Neural progenitor cell (in vitro differentiated cells): ENCODE measurements at regions not wholly inside any gene's neighbourhood (a gene's known extent, or its start where the extent isn't known, plus 50 kb on each side); places are given as distances from the start of the nearest gene placed in this dataset.
"Not testable (repeated sequence)": the region's sequence is repeated elsewhere in the genome, so short reads cannot be mapped to it uniquely, and the experiment has no call there.

Source experiments
- DNase-seq: peaks from one replicate; pipeline ENCODE4 v3.0.0-alpha.2; 2016; ENCODE audit warnings: low spot score
- H2AFZ ChIP-seq: fragments of 200-600 bp; sonication (generic); replicated peaks from 2 replicates; pipeline ENCODE4 v1.6.1; 2016; ENCODE audit warnings: antibody characterized with exemption
- H3F3A ChIP-seq: fragments of 200-600 bp; sonication (generic); 2 replicates; pipeline ENCODE4 v1.6.1; 2016; ENCODE audit warnings: antibody characterized with exemption, low read depth
- H3K27ac ChIP-seq: fragments of 200-600 bp; sonication (generic); 2 replicates; pipeline ENCODE4 v1.5.1; 2016; ENCODE audit warnings: mild to moderate bottlenecking
- H3K27me3 ChIP-seq: fragments of 200-600 bp; sonication (generic); 2 replicates; pipeline ENCODE4 v1.6.1; 2016; ENCODE audit warnings: mild to moderate bottlenecking, moderate library complexity
- H3K36me3 ChIP-seq: fragments of 200-600 bp; sonication (generic); 2 replicates; pipeline ENCODE4 v1.5.1; 2016
- H3K4me1 ChIP-seq: fragments of 200-600 bp; sonication (generic); 2 replicates; pipeline ENCODE4 v1.6.1; 2016; ENCODE audit warnings: mixed run types
- H3K4me2 ChIP-seq: fragments of 200-600 bp; sonication (generic); 2 replicates; pipeline ENCODE4 v1.6.1; 2016
- H3K4me3 ChIP-seq: fragments of 200-600 bp; sonication (generic); 2 replicates; pipeline ENCODE4 v1.5.1; 2016
- H3K79me2 ChIP-seq: fragments of 200-600 bp; sonication (generic); 2 replicates; pipeline ENCODE4 v1.6.1; 2016; ENCODE audit warnings: low read depth
- H3K9ac ChIP-seq: fragments of 200-600 bp; sonication (generic); 2 replicates; pipeline ENCODE4 v1.6.1; 2016
- H3K9me3 ChIP-seq: fragments of 200-600 bp; sonication (generic); 2 replicates; pipeline ENCODE4 v1.5.1; 2016; ENCODE audit warnings: low read depth
- H4K20me1 ChIP-seq: fragments of 200-600 bp; sonication (generic); 2 replicates; pipeline ENCODE4 v1.6.1; 2016; ENCODE audit warnings: low read depth
- H3K27ac Mint-ChIP-seq: 3 replicates; pipeline ENCODE4 v1.8.0; 2021; ENCODE audit warnings: mixed read lengths
- H3K27me3 Mint-ChIP-seq: 2 replicates; pipeline ENCODE4 v1.8.0; 2022; ENCODE audit warnings: low read depth, mild to moderate bottlenecking, inconsistent platforms, moderate library complexity, mixed read lengths; ENCODE audit not compliant: insufficient read depth
- H3K36me3 Mint-ChIP-seq: 3 replicates; pipeline ENCODE4 v1.8.0; 2021; ENCODE audit warnings: mixed read lengths
- H3K4me1 Mint-ChIP-seq: 3 replicates; pipeline ENCODE4 v1.8.0; 2021; ENCODE audit warnings: mixed read lengths
- H3K4me3 Mint-ChIP-seq: 3 replicates; pipeline ENCODE4 v1.8.0; 2021; ENCODE audit warnings: mild to moderate bottlenecking, moderate library complexity, mixed read lengths
- H3K9me3 Mint-ChIP-seq: 3 replicates; pipeline ENCODE4 v1.8.0; 2020; ENCODE audit warnings: mixed read lengths
- CTCF ChIP-seq: fragments of 200-600 bp; sonication (generic); IDR thresholded peaks from 2 replicates; pipeline ENCODE4 v1.5.1; 2017; ENCODE audit warnings: antibody characterized with exemption, mild to moderate bottlenecking
- EZH2 ChIP-seq: fragments of 200-600 bp; sonication (generic); IDR thresholded peaks from 2 replicates; pipeline ENCODE4 v1.6.1; 2017; ENCODE audit warnings: antibody characterized with exemption, mild to moderate bottlenecking, moderate library complexity
- EZH2phosphoT487 ChIP-seq: fragments of 200-600 bp; sonication (generic); IDR thresholded peaks from 2 replicates; pipeline ENCODE4 v1.6.1; 2017; ENCODE audit warnings: antibody characterized with exemption

- peaks cover 17% of the 10 kb centered on the region for H3K36me3 Mint-ChIP-seq
- Histone ChIP-seq H2AFZ (no peak overlapping the region), H3F3A (no peaks in the 10 kb centered on the region), H3K36me3 (no peaks in the 10 kb centered on the region), H3K79me2 (no peaks in the 10 kb centered on the region), H4K20me1 (no peaks in the 10 kb centered on the region), H3K4me3 (no peak overlapping the region), H3K27me3 (no peaks in the 10 kb centered on the region), H3K9ac (no peak overlapping the region), H3K4me1 (no peaks in the 10 kb centered on the region), H3K27ac (no peak overlapping the region), H3K9me3 (no peaks in the 10 kb centered on the region), H3K4me2 (no peak overlapping the region)
- no peak overlapping the region for H3K4me3 Mint-ChIP-seq
- no peak overlapping the region for H3K27ac Mint-ChIP-seq
- DNase-seq = no peak
- peaks cover 7% of the 10 kb centered on the region for H3K27me3 Mint-ChIP-seq
- peaks cover 12% of the 10 kb centered on the region for H3K9me3 Mint-ChIP-seq
- no peak for TF ChIP-seq EZH2
- peaks cover 6% of the 10 kb centered on the region for H3K4me1 Mint-ChIP-seq
These were observed 338.1 kb downstream of the DHRSX start for GRCh38 chrX:2162695-2163094.

- Histone ChIP-seq H3K36me3 (no peaks in the 10 kb centered on the region), H3K4me2 (no peak overlapping the region), H4K20me1 (no peaks in the 10 kb centered on the region), H3K79me2 (no peaks in the 10 kb centered on the region), H3K9ac (no peak overlapping the region), H3K4me3 (no peak overlapping the region), H3K4me1 (no peaks in the 10 kb centered on the region), H3K27me3 (no peaks in the 10 kb centered on the region), H3K27ac (no peak overlapping the region), H3F3A (no peaks in the 10 kb centered on the region), H3K9me3 (no peaks in the 10 kb centered on the region), H2AFZ (no peak overlapping the region)
- peak overlapping the region; percentile 32 for H3K27ac Mint-ChIP-seq
- no peak for TF ChIP-seq CTCF
- TF ChIP-seq EZH2phosphoT487 = no peak
- no peak for TF ChIP-seq EZH2
- H3K4me3 Mint-ChIP-seq = no peak overlapping the region
- DNase-seq = no peak
- H3K27me3 Mint-ChIP-seq = peaks cover 13% of the 10 kb centered on the region
- peaks cover 6% of the 10 kb centered on the region for H3K4me1 Mint-ChIP-seq
- peaks cover 32% of the 10 kb centered on the region for H3K9me3 Mint-ChIP-seq
- H3K36me3 Mint-ChIP-seq = peaks cover 26% of the 10 kb centered on the region
These were observed 340.9 kb downstream of the DHRSX start for GRCh38 chrX:2159861-2160260.

GRCh38 chrX:2159393-2159792 lies 341.4 kb downstream of the DHRSX start:
- peaks cover 28% of the 10 kb centered on the region for H3K36me3 Mint-ChIP-seq
- H3K9me3 Mint-ChIP-seq = peaks cover 36% of the 10 kb centered on the region
- Histone ChIP-seq H3F3A (no peaks in the 10 kb centered on the region), H3K79me2 (no peaks in the 10 kb centered on the region), H3K27ac (no peak overlapping the region), H4K20me1 (no peaks in the 10 kb centered on the region), H3K4me3 (no peak overlapping the region), H2AFZ (no peak overlapping the region), H3K9ac (no peak overlapping the region), H3K4me1 (no peaks in the 10 kb centered on the region), H3K27me3 (no peaks in the 10 kb centered on the region), H3K36me3 (no peaks in the 10 kb centered on the region), H3K9me3 (no peaks in the 10 kb centered on the region), H3K4me2 (no peak overlapping the region)
- peaks cover 13% of the 10 kb centered on the region for H3K27me3 Mint-ChIP-seq
- DNase-seq = no peak
- H3K27ac Mint-ChIP-seq = no peak overlapping the region
- TF ChIP-seq CTCF (no peak), EZH2phosphoT487 (no peak), EZH2 (no peak)
- H3K4me1 Mint-ChIP-seq = peaks cover 6% of the 10 kb centered on the region
- no peak overlapping the region for H3K4me3 Mint-ChIP-seq

GRCh38 chrX:2150722-2151121 lies 350.1 kb downstream of the DHRSX start:
- Histone ChIP-seq H3K9ac (no peak overlapping the region), H3K27ac (no peak overlapping the region)
- H3K36me3 Mint-ChIP-seq = peaks cover 22% of the 10 kb centered on the region

GRCh38 chrX:2150014-2150413 lies 350.8 kb downstream of the DHRSX start:
- H3K4me2 ChIP-seq, H3K4me1 ChIP-seq, H3K27ac Mint-ChIP-seq, H4K20me1 ChIP-seq, H3K27me3 ChIP-seq, H2AFZ ChIP-seq, H3K4me1 Mint-ChIP-seq, H3K4me3 Mint-ChIP-seq, H3K27me3 Mint-ChIP-seq, H3K27ac ChIP-seq, H3K36me3 ChIP-seq, H3K79me2 ChIP-seq, H3K9ac ChIP-seq, H3F3A ChIP-seq, H3K9me3 ChIP-seq, DNase-seq, H3K4me3 ChIP-seq: not testable (repeated sequence)
- peaks cover 31% of the 10 kb centered on the region for H3K9me3 Mint-ChIP-seq
- H3K36me3 Mint-ChIP-seq = peaks cover 18% of the 10 kb centered on the region

More at GRCh38 chrX:2150722-2151121, 350.1 kb downstream of the DHRSX start:
- H3K4me1 Mint-ChIP-seq = peaks cover 6% of the 10 kb centered on the region
- H3K4me2 ChIP-seq = no peak overlapping the region
- H3K27ac Mint-ChIP-seq = no peak overlapping the region
- H3F3A ChIP-seq = no peaks in the 10 kb centered on the region
- no peak overlapping the region for H3K4me3 ChIP-seq
- no peak for DNase-seq
- no peaks in the 10 kb centered on the region for H3K79me2 ChIP-seq
- no peaks in the 10 kb centered on the region for H3K36me3 ChIP-seq
- H3K27me3 ChIP-seq = no peaks in the 10 kb centered on the region
- H3K4me3 Mint-ChIP-seq = no peak overlapping the region
- peaks cover 4% of the 10 kb centered on the region for H3K27me3 Mint-ChIP-seq
- peaks cover 37% of the 10 kb centered on the region for H3K9me3 Mint-ChIP-seq
- no peak for TF ChIP-seq CTCF
- TF ChIP-seq EZH2phosphoT487 = no peak
- TF ChIP-seq EZH2 = no peak
- H3K9me3 ChIP-seq = no peaks in the 10 kb centered on the region
- H4K20me1 ChIP-seq = no peaks in the 10 kb centered on the region
- H3K4me1 ChIP-seq = peaks cover 7% of the 10 kb centered on the region
- no peak overlapping the region for H2AFZ ChIP-seq

- not testable (repeated sequence) for DNase-seq, H3K4me1 ChIP-seq, H3K4me2 ChIP-seq
These were observed 351.7 kb downstream of the DHRSX start for GRCh38 chrX:2149055-2149454.

More at GRCh38 chrX:2149055-2149454, 351.7 kb downstream of the DHRSX start:
- not testable (repeated sequence) for H3K27me3 ChIP-seq, H3K36me3 ChIP-seq, H3F3A ChIP-seq, H2AFZ ChIP-seq, H3K27me3 Mint-ChIP-seq, H3K4me3 ChIP-seq, H3K9me3 ChIP-seq, H3K4me1 Mint-ChIP-seq, H3K79me2 ChIP-seq, H3K9ac ChIP-seq, H3K27ac Mint-ChIP-seq, H3K27ac ChIP-seq, H3K4me3 Mint-ChIP-seq, H4K20me1 ChIP-seq
- peaks cover 17% of the 10 kb centered on the region for H3K36me3 Mint-ChIP-seq
- H3K9me3 Mint-ChIP-seq = peaks cover 26% of the 10 kb centered on the region
